Left colon (tissue), 2 donors: ENCODE measurements at regions not wholly inside any gene's neighbourhood (a gene's known extent, or its start where the extent isn't known, plus 50 kb on each side); places are given as distances from the start of the nearest gene placed in this dataset.

Experiments used
- ATAC-seq: fragments of 200-7000 bp; cut with Tn5 transposase; one replicate; pipeline ENCODE4 v1.9.1; 2020; ENCODE audit warnings: mild to moderate bottlenecking, moderate library complexity
- DNase-seq, 2 donors: peaks; one replicate each; pipeline ENCODE4 v3.0.0-alpha.2; 2020
- intact Hi-C, 2 donors: fragments of 100-400 bp; cut with DNase I in 1 of 2; cut with micrococcal nuclease in 1 of 2; formaldehyde crosslinking; loops; one replicate each; pipeline versions ENCODE4 v1.11.2 to v1.14.0; 2022; cut with DNase I, micrococcal nuclease
- donor health status: DM: no; HTN: no; CAD: no.
- donor health status: DM: yes; HTN: yes; CAD: no.

GRCh38 chr5:118778941-118779340, 209.4 kb downstream of the DTWD2 start:
- no peak for DNase-seq
- ATAC-seq = no peak
- intact Hi-C loops = no loop called here

GRCh38 chr5:118777189-118777736, 211.1 kb downstream of the DTWD2 start:
- DNase-seq (no peak), ATAC-seq (peak; percentile 40)
- intact Hi-C loops = no loop called here

GRCh38 chr5:118776755-118777154, 211.6 kb downstream of the DTWD2 start:
- intact Hi-C loops = no loop called here
- ATAC-seq = no peak
- no peak for DNase-seq

GRCh38 chr5:118775790-118776499, 212.4 kb downstream of the DTWD2 start:
- no peak for ATAC-seq
- no peak for DNase-seq
- intact Hi-C loops = no loop called here

- intact Hi-C loops = no loop called here
Observed at GRCh38 chr5:118768607-118769175, 219.7 kb downstream of the DTWD2 start.

GRCh38 chr5:118762291-118762690, 226.1 kb downstream of the DTWD2 start:
- intact Hi-C loops = no loop called here
- ATAC-seq = no peak
- no peak for DNase-seq

More at GRCh38 chr5:118768607-118769175, 219.7 kb downstream of the DTWD2 start:
- DNase-seq (no peak), ATAC-seq (no peak)

- ATAC-seq = no peak
- no peak for DNase-seq
- intact Hi-C loops = no loop called here
Observed at GRCh38 chr5:118761814-118762213, 226.5 kb downstream of the DTWD2 start.

GRCh38 chr5:118752969-118753368, 235.4 kb downstream of the DTWD2 start:
- ATAC-seq (no peak), DNase-seq (no peak)
- intact Hi-C loops = no loop called here

- intact Hi-C loops = no loop called here
- no peak for DNase-seq
- no peak for ATAC-seq
Observed at GRCh38 chr5:118736396-118736795, 252.0 kb downstream of the DTWD2 start.

GRCh38 chr5:118733394-118733793, 255.0 kb downstream of the DTWD2 start:
- DNase-seq (no peak), ATAC-seq (no peak)
- intact Hi-C loops = no loop called here

GRCh38 chr5:118728191-118728590, 260.2 kb downstream of the DTWD2 start:
- intact Hi-C loops = no loop called here

GRCh38 chr5:118726891-118727290, 261.5 kb downstream of the DTWD2 start:
- ATAC-seq (no peak), DNase-seq (no peak)
- intact Hi-C loops = no loop called here

More at GRCh38 chr5:118728191-118728590, 260.2 kb downstream of the DTWD2 start:
- DNase-seq (no peak), ATAC-seq (no peak)

GRCh38 chr5:118723021-118723338, 265.4 kb downstream of the DTWD2 start:
- intact Hi-C loops = no loop called here
- no peak for DNase-seq
- ATAC-seq = no peak

GRCh38 chr5:118722122-118723020, 266.0 kb downstream of the DTWD2 start:
- ATAC-seq = no peak
- DNase-seq = no peak
- intact Hi-C loops = no loop called here

- no peak for DNase-seq
- no peak for ATAC-seq
Observed at GRCh38 chr5:118711727-118712126, 276.6 kb downstream of the DTWD2 start.

GRCh38 chr5:118705959-118706667, 282.2 kb downstream of the DTWD2 start:
- DNase-seq (no peak), ATAC-seq (no peak)
- intact Hi-C loops = no loop called here

More at GRCh38 chr5:118711727-118712126, 276.6 kb downstream of the DTWD2 start:
- intact Hi-C loops = no loop called here

- ATAC-seq (no peak), DNase-seq (no peak)
- intact Hi-C loops = no loop called here
Observed at GRCh38 chr5:118703241-118703640, 285.1 kb downstream of the DTWD2 start.

- DNase-seq (no peak), ATAC-seq (no peak)
- intact Hi-C loops = no loop called here
Observed at GRCh38 chr5:118701791-118702190, 286.6 kb downstream of the DTWD2 start.

GRCh38 chr5:118700510-118700909, 287.8 kb downstream of the DTWD2 start:
- intact Hi-C loops = no loop called here
- ATAC-seq (no peak), DNase-seq (no peak)
